Activated CD8-positive, alpha-beta T cell treated with anti-CD3 and anti-CD28 coated beads, Interleukin-2, amount 10 ng/mL, durations not matched to agents 7 days and 5 days (primary cell): ENCODE measurements at regions not wholly inside any gene's neighbourhood (a gene's known extent, or its start where the extent isn't known, plus 50 kb on each side); places are given as distances from the start of the nearest gene placed in this dataset.

Source experiments
- ATAC-seq: fragments of 150-1000 bp; cut with Tn5 transposase; one replicate; pipeline ENCODE4 v1.10.0; 2021; ENCODE audit warnings: moderate library complexity
- CTCF ChIA-PET: fragments of 350-600 bp; sonication (Branson Sonifier 250); formaldehyde crosslinking; loops from one replicate; lab custom pipeline; 2021; ENCODE audit warnings: antibody characterized with exemption; lab: Charles Lee
- POLR2A ChIA-PET: fragments of 350-600 bp; sonication (Branson Sonifier 250); formaldehyde crosslinking; loops from one replicate; lab custom pipeline; 2021; ENCODE audit warnings: antibody characterized with exemption; lab: Charles Lee
- DNase-seq: peaks from one replicate; pipeline ENCODE4 v3.0.0-alpha.2; 2020
- H3K27ac Mint-ChIP-seq: one replicate; pipeline ENCODE4 v1.8.0; 2021; ENCODE audit warnings: mild to moderate bottlenecking, mixed read lengths
- H3K27me3 Mint-ChIP-seq: one replicate; pipeline ENCODE4 v1.8.0; 2021; ENCODE audit warnings: low read depth, mixed read lengths
- H3K36me3 Mint-ChIP-seq: one replicate; pipeline ENCODE4 v1.8.0; 2021; ENCODE audit warnings: low read depth, mixed read lengths
- H3K4me1 Mint-ChIP-seq: one replicate; pipeline ENCODE4 v1.8.0; 2021; ENCODE audit warnings: low read depth, mixed read lengths
- H3K4me3 Mint-ChIP-seq: one replicate; pipeline ENCODE4 v1.8.0; 2021; ENCODE audit warnings: mild to moderate bottlenecking, mixed read lengths
- H3K9me3 Mint-ChIP-seq: one replicate; pipeline ENCODE4 v1.8.0; 2022; ENCODE audit warnings: mixed read lengths; ENCODE audit not compliant: insufficient read depth

DNA sequence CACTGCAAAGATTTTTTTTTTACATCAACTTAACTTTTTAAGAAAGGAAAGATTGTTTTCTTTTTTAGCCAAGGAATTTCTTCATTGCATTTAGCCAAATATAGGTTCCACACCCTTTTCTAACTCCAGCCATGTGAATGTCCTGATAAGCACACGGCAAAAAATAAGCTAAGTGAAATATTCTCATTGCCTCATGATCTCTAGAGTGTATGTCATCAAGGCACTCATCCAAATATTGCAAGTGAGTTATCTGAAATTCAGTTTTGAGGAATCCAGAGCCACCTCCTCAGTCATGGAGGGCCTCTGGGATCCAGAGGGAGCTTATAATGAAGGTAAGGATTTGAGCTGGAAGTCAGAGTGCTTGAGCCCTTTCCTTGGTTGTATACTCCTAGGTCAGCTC is 80.0 kb downstream of the BLID start:
- no peaks in the 10 kb centered on the region for H3K36me3 Mint-ChIP-seq
- H3K4me3 Mint-ChIP-seq, result no peak overlapping the region
- no peak overlapping the region for H3K27ac Mint-ChIP-seq
- CTCF ChIA-PET, result no interaction called here
- H3K4me1 Mint-ChIP-seq, result no peaks in the 10 kb centered on the region
- no peaks in the 10 kb centered on the region for H3K9me3 Mint-ChIP-seq
- no peak for DNase-seq
- ATAC-seq, result no peak
- POLR2A ChIA-PET, result no interaction called here
- H3K27me3 Mint-ChIP-seq, result no peaks in the 10 kb centered on the region

- ATAC-seq (no peak), DNase-seq (no peak)
- Mint-ChIP-seq H3K4me3 (no peak overlapping the region), H3K27ac (no peak overlapping the region), H3K27me3 (no peaks in the 10 kb centered on the region), H3K9me3 (no peaks in the 10 kb centered on the region), H3K4me1 (no peaks in the 10 kb centered on the region), H3K36me3 (no peaks in the 10 kb centered on the region)
- POLR2A ChIA-PET, result no interaction called here
- CTCF ChIA-PET, result no interaction called here
Observed at GRCh38 chr11:122033631-122034030, 82.4 kb downstream of the BLID start.

DNA sequence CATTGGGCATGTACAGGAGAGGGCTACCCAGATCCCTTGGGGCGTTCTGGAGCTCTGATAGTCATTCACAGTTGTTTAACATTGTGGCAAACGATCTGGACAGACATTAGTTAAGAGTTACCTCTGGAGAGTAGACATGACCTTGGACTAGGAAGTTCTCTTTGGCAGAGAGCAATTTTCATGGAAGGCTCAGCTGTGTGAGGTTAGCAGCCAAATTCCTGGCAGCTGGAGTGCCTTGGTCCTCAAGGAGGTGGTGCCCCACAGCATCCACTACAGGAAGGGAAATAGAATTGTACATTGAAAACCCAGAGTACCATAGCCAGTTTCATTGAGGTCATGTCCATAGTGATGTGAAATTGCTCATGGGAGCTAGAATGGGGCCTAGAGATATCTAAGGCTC is 82.8 kb downstream of the BLID start:
- Mint-ChIP-seq H3K27ac (no peak overlapping the region), H3K4me1 (no peaks in the 10 kb centered on the region), H3K4me3 (no peak overlapping the region), H3K9me3 (no peaks in the 10 kb centered on the region), H3K36me3 (no peaks in the 10 kb centered on the region), H3K27me3 (no peaks in the 10 kb centered on the region)
- no peak for DNase-seq
- ChIA-PET POLR2A (no interaction called here), CTCF (no interaction called here)
- ATAC-seq, result no peak

DNA sequence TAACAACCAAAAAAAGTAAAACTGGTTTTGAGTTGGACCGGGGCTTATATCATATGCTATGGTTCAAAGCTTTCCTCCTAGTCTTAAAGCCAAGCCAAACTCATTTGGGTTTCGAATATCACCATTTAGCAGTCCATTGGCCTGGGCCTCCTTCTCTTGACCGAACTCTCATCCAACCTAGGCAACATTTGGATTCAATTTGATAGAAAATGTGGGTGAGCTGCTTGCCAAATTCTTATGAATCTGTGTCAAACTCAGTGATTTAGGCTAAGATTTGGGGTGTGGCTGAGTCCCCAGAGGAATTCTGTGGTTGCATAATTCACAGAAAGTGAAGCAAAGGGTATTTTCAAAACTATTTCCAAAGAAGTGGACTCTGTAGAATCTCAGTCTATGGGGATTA is 83.7 kb downstream of the BLID start:
- no peaks in the 10 kb centered on the region for H3K9me3 Mint-ChIP-seq
- no peaks in the 10 kb centered on the region for H3K36me3 Mint-ChIP-seq
- H3K27ac Mint-ChIP-seq, result no peak overlapping the region
- no peak overlapping the region for H3K4me3 Mint-ChIP-seq
- CTCF ChIA-PET, result no interaction called here
- no peak for ATAC-seq
- no peaks in the 10 kb centered on the region for H3K4me1 Mint-ChIP-seq
- H3K27me3 Mint-ChIP-seq, result no peaks in the 10 kb centered on the region
- no peak for DNase-seq
- POLR2A ChIA-PET, result no interaction called here

DNA sequence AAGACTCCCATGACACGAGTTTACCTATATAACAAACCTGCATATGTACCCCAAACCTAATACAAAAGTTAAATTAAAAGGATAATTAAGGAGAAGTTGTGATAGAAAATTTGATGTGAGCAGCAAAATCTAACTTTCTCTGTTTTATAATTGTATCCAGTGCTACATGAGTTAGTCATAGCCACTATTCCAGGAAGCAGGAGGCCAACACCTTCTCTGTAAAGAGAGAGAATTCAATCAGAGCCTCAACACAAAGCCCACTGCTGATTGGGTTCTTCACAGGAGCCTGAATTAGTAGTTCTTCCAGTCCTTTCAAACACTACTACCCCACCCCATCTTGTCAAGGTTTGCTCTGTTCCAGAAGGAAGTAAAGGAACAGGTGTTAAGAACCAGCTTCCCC is 84.2 kb downstream of the BLID start:
- Mint-ChIP-seq H3K27ac (no peak overlapping the region), H3K36me3 (no peaks in the 10 kb centered on the region), H3K27me3 (no peaks in the 10 kb centered on the region), H3K4me1 (no peaks in the 10 kb centered on the region), H3K4me3 (no peak overlapping the region), H3K9me3 (no peaks in the 10 kb centered on the region)
- DNase-seq (no peak), ATAC-seq (no peak)
- POLR2A ChIA-PET, result no interaction called here
- CTCF ChIA-PET, result no interaction called here

DNA sequence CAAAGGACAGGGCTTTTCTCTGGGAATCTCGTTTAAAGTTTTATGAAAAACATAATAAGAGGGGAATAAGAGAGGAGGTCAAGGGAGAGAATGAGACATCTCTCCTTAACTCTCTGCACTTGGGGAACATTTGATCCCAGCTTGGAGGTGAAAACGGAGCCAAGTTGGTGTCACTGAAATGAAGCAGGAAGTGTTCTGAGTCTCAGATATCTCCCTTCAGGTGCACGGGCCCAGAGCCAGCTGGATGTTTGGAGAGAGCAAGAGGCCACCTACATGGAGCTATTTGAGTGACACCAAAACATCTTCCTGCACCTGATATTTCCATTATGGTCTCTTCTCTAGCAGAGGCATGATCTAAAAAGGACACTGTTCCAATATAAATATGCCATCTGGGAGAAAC is 85.7 kb downstream of the BLID start:
- no peak for ATAC-seq
- CTCF ChIA-PET, result no interaction called here
- no peaks in the 10 kb centered on the region for H3K27me3 Mint-ChIP-seq

GRCh38 chr11:122028545-122028944 is 87.5 kb downstream of the BLID start:
- no peak overlapping the region for H3K27ac Mint-ChIP-seq
- no peak for ATAC-seq
- no peaks in the 10 kb centered on the region for H3K27me3 Mint-ChIP-seq
- no peaks in the 10 kb centered on the region for H3K36me3 Mint-ChIP-seq
- H3K4me1 Mint-ChIP-seq, result no peaks in the 10 kb centered on the region
- ChIA-PET CTCF (no interaction called here), POLR2A (no interaction called here)
- no peak for DNase-seq
- H3K4me3 Mint-ChIP-seq, result no peak overlapping the region
- H3K9me3 Mint-ChIP-seq, result no peaks in the 10 kb centered on the region

More for the DNA sequence above, 85.7 kb downstream of the BLID start:
- Mint-ChIP-seq H3K4me1 (no peaks in the 10 kb centered on the region), H3K27ac (no peak overlapping the region), H3K4me3 (no peak overlapping the region), H3K36me3 (no peaks in the 10 kb centered on the region), H3K9me3 (no peaks in the 10 kb centered on the region)
- POLR2A ChIA-PET, result no interaction called here
- DNase-seq, result no peak

- ChIA-PET POLR2A (no interaction called here), CTCF (no interaction called here)
- Mint-ChIP-seq H3K4me3 (no peak overlapping the region), H3K27ac (no peak overlapping the region), H3K4me1 (no peaks in the 10 kb centered on the region), H3K27me3 (no peaks in the 10 kb centered on the region), H3K36me3 (no peaks in the 10 kb centered on the region), H3K9me3 (no peaks in the 10 kb centered on the region)
- ATAC-seq (no peak), DNase-seq (no peak)
Observed at GRCh38 chr11:122028036-122028435, 88.0 kb downstream of the BLID start.

DNA sequence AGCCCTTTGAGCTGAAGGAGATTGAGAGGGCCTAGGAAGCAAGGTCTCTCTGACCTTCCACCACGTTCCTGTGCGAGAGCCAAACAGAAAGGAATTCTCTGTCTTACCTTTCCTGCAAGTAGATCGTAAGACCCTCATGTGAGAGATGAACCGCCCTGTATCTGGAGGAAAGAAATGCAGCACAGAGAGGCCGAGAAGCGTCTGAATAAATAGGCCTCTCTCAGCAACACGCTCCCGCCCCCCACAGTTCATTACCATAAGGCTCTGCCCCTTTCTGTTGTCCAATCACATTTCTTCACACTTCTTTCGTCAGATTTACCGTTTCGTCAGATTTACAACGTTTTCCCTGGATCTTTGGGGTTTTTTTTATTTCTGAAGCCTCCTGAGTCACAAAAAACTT is 90.3 kb downstream of the BLID start:
- H3K27me3 Mint-ChIP-seq, result no peaks in the 10 kb centered on the region
- H3K4me3 Mint-ChIP-seq, result no peak overlapping the region
- CTCF ChIA-PET, result no interaction called here
- DNase-seq, result no peak
- H3K36me3 Mint-ChIP-seq, result no peaks in the 10 kb centered on the region
- ATAC-seq, result no peak
- no peak overlapping the region for H3K27ac Mint-ChIP-seq
- no peaks in the 10 kb centered on the region for H3K9me3 Mint-ChIP-seq
- POLR2A ChIA-PET, result no interaction called here
- H3K4me1 Mint-ChIP-seq, result no peaks in the 10 kb centered on the region

GRCh38 chr11:122024278-122024677 is 91.7 kb downstream of the BLID start:
- Mint-ChIP-seq H3K27ac (no peak overlapping the region), H3K4me3 (no peak overlapping the region), H3K9me3 (no peaks in the 10 kb centered on the region), H3K4me1 (no peaks in the 10 kb centered on the region), H3K36me3 (no peaks in the 10 kb centered on the region), H3K27me3 (no peaks in the 10 kb centered on the region)
- ChIA-PET CTCF (no interaction called here), POLR2A (no interaction called here)
- DNase-seq, result no peak
- no peak for ATAC-seq

DNA sequence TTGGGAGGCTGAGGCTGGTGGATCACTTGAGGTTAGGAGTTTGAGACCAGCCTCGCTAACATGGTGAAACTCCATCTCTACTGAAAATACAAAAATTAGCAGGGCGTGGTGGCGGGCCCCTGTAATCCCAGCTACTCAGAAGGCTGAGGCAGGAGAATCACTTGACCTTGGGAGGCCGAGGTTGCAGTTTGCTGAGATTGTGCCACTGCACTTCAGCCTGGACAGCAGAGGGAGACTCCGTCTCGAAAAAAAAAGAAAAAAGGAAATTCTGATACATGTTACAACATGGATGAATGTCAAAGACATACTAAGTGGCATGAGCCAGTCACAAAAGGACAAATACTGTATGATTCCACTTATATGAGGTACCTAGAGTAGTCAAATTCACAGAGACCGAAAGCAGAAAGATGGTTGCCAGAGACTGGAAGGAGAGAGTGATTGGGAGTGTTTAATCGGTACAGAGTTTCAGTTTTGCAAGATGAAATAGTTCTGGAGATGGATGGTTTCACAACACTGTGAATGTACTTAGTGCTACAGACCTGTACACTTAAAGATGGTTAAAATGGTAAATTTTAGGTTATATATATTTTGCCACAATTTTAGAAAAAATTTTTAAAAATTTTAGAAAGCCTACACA is 92.3 kb downstream of the BLID start:
- ChIA-PET POLR2A (no interaction called here), CTCF (no interaction called here)
- Mint-ChIP-seq H3K27ac (no peak overlapping the region), H3K4me1 (no peaks in the 10 kb centered on the region), H3K4me3 (no peak overlapping the region), H3K27me3 (no peaks in the 10 kb centered on the region), H3K36me3 (no peaks in the 10 kb centered on the region), H3K9me3 (no peaks in the 10 kb centered on the region)
- DNase-seq, result no peak
- no peak for ATAC-seq

GRCh38 chr11:122022646-122023045 is 93.4 kb downstream of the BLID start:
- no peaks in the 10 kb centered on the region for H3K36me3 Mint-ChIP-seq
- ChIA-PET CTCF (no interaction called here), POLR2A (no interaction called here)
- ATAC-seq (no peak), DNase-seq (no peak)
- no peaks in the 10 kb centered on the region for H3K9me3 Mint-ChIP-seq
- no peak overlapping the region for H3K27ac Mint-ChIP-seq
- no peaks in the 10 kb centered on the region for H3K4me1 Mint-ChIP-seq
- no peaks in the 10 kb centered on the region for H3K27me3 Mint-ChIP-seq
- H3K4me3 Mint-ChIP-seq, result no peak overlapping the region

DNA sequence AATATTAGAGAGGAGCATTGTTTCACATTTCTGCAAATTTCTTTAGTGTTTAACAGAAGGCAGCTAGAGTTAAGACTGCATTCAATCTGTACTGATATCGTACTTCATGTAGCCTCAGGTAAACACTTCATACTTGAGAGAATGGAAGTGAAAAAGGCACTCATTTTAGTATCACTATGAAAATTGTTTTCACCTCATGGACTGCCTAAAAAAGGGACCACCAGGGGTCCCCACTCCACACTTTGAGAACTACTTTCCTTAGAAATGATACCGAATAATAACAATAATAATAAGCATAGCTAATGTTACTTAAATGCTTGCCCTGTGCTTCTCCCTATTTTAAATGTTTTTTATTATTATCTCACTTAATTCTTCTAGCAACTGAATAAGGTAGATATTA is 95.1 kb downstream of the BLID start:
- CTCF ChIA-PET, result no interaction called here
- Mint-ChIP-seq H3K4me1 (no peaks in the 10 kb centered on the region), H3K4me3 (no peak overlapping the region), H3K27me3 (no peaks in the 10 kb centered on the region), H3K27ac (no peak overlapping the region), H3K9me3 (no peaks in the 10 kb centered on the region), H3K36me3 (no peaks in the 10 kb centered on the region)
- POLR2A ChIA-PET, result no interaction called here
- ATAC-seq (no peak), DNase-seq (no peak)
